ENCODE measurements at regions not wholly inside any gene's neighbourhood (a gene's known extent, or its start where the extent isn't known, plus 50 kb on each side); places are given as distances from the start of the nearest gene placed in this dataset.

DNA sequence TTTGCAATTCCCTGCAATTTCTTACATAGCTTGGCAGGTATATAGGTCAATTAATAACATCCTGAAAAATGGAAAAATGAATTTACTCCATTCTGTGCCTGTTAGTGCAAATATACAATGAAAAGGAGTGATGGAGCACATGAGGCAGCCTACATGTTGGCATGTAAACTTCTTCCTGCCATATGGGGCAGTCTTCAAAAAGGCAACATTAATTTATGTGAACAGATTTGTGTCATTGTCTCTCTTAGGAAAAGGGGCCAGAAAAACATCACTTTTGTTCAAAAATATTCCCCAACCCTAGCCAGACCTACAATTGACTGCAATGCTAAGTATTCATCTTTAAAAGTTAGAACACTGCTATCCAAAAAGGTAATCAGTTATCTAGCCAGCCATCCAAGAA is 332.2 kb downstream of the TBC1D4 start:
- TF ChIP-seq POLR2AphosphoS5 (IDR thresholded peaks at IDR 0.05) (no peak), POLR2A (IDR thresholded peaks at IDR 0.05; ENCODE audit: low read depth) (no peak)
- TF ChIP-seq, protein P1, sequence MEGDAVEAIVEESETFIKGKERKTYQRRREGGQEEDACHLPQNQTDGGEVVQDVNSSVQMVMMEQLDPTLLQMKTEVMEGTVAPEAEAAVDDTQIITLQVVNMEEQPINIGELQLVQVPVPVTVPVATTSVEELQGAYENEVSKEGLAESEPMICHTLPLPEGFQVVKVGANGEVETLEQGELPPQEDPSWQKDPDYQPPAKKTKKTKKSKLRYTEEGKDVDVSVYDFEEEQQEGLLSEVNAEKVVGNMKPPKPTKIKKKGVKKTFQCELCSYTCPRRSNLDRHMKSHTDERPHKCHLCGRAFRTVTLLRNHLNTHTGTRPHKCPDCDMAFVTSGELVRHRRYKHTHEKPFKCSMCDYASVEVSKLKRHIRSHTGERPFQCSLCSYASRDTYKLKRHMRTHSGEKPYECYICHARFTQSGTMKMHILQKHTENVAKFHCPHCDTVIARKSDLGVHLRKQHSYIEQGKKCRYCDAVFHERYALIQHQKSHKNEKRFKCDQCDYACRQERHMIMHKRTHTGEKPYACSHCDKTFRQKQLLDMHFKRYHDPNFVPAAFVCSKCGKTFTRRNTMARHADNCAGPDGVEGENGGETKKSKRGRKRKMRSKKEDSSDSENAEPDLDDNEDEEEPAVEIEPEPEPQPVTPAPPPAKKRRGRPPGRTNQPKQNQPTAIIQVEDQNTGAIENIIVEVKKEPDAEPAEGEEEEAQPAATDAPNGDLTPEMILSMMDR (IDR thresholded peaks at IDR 0.05) = no peak
